ENCODE measurements at regions not wholly inside any gene's neighbourhood (a gene's known extent, or its start where the extent isn't known, plus 50 kb on each side); places are given as distances from the start of the nearest gene placed in this dataset.
A peak's percentile ranks its signal among the peaks of the same experiment; 100 is the strongest.

DNA sequence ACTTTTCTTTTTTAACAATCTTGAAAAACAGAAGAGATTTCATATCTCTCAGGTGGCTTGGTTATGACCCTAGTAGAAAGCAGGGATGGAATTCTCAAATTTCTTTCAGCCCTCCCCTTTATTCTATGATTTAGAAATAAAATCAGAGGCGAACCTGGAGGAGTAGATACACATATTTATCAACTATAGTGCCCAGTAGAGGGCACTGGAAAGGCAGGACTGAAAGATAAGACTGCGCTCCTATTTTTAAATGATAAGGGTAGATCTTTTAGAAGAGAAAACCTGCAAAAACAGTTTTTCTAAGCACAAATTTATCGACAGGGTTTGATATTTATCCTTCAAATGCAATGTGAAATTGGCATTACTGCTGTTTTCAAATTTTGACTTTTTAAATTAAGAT lies 1296.6 kb downstream of the EPHA7 start:
- peak; percentile 13 for DNase-seq (ENCODE audit: low read depth)
- TF ChIP-seq, protein P1, sequence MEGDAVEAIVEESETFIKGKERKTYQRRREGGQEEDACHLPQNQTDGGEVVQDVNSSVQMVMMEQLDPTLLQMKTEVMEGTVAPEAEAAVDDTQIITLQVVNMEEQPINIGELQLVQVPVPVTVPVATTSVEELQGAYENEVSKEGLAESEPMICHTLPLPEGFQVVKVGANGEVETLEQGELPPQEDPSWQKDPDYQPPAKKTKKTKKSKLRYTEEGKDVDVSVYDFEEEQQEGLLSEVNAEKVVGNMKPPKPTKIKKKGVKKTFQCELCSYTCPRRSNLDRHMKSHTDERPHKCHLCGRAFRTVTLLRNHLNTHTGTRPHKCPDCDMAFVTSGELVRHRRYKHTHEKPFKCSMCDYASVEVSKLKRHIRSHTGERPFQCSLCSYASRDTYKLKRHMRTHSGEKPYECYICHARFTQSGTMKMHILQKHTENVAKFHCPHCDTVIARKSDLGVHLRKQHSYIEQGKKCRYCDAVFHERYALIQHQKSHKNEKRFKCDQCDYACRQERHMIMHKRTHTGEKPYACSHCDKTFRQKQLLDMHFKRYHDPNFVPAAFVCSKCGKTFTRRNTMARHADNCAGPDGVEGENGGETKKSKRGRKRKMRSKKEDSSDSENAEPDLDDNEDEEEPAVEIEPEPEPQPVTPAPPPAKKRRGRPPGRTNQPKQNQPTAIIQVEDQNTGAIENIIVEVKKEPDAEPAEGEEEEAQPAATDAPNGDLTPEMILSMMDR (conservative IDR thresholded peaks at IDR 0.05; ENCODE audit: low read depth, low read length), result peak; percentile 25
- no peak overlapping the region for H3K4me3 ChIP-seq (ENCODE audit: low read depth, low read length)

DNA sequence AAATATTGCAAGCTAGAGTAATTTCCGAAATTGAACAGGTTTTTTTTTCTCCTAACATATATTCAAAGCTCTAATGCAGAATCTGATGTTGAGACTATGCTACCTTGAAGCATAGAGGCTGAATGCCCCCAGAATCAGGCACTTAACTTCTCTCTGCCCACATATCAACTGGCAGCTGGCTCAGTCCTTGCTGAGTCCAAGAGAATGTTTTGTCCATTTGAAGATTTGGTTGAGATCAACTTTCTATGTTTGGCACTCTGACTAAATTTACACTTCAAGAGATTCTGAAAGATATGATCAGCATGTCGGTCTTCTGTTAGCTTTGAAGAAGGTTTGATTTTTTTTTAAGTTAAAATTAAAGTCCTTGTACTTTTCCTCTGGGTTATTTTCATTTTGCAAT lies 1298.1 kb downstream of the EPHA7 start:
- H3K4me3 ChIP-seq (ENCODE audit: low read depth, low read length), result no peak overlapping the region
- TF ChIP-seq, protein P1 (conservative IDR thresholded peaks at IDR 0.05; ENCODE audit: low read depth, low read length), result no peak
- DNase-seq (ENCODE audit: low read depth), result no peak

- TF ChIP-seq, protein P1 (conservative IDR thresholded peaks at IDR 0.05; ENCODE audit: low read depth, low read length), result no peak
- no peak overlapping the region for H3K4me3 ChIP-seq (ENCODE audit: low read depth, low read length)
- DNase-seq (ENCODE audit: low read depth), result no peak
These were observed 1301.6 kb downstream of the EPHA7 start for GRCh38 chr6:92117800-92118199.

GRCh38 chr6:92114797-92115196 lies 1304.6 kb downstream of the EPHA7 start:
- TF ChIP-seq, protein P1 (conservative IDR thresholded peaks at IDR 0.05; ENCODE audit: low read depth, low read length), result no peak
- DNase-seq (ENCODE audit: low read depth), result no peak
- H3K4me3 ChIP-seq (ENCODE audit: low read depth, low read length), result no peak overlapping the region

DNA sequence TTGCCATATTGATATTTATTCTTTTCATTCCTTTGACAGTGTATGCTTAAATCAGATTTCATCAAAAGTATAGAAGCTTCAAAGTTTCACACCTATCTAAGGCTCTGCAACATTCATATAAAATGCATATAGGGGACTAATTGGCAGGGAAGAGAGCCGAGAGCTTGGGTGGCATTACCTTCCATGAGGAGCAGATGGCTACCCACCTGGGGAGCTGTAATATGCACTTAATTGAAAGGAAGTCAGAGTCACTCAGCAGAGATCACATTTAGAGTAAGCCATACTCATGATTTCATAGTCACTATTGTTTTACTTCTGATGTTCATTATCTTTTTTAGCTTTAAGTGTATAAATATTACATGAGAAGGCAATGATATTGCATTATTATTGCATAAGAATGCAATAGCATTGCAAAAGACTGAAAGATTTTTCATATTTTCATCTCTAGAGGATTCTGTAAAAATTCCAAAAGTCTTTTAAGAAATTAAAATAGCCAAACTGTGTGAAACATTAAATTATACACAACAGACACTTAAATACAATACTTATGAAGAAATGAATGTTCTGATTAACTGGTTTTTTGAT lies 1305.2 kb downstream of the EPHA7 start:
- TF ChIP-seq, protein P1 (conservative IDR thresholded peaks at IDR 0.05; ENCODE audit: low read depth, low read length), result no peak
- no peak for DNase-seq (ENCODE audit: low read depth)
- no peak overlapping the region for H3K4me3 ChIP-seq (ENCODE audit: low read depth, low read length)

- TF ChIP-seq, protein P1 (conservative IDR thresholded peaks at IDR 0.05; ENCODE audit: low read depth, low read length), result no peak
- no peak for DNase-seq (ENCODE audit: low read depth)
- no peak overlapping the region for H3K4me3 ChIP-seq (ENCODE audit: low read depth, low read length)
These were observed 1308.0 kb downstream of the EPHA7 start for GRCh38 chr6:92111386-92111785.

DNA sequence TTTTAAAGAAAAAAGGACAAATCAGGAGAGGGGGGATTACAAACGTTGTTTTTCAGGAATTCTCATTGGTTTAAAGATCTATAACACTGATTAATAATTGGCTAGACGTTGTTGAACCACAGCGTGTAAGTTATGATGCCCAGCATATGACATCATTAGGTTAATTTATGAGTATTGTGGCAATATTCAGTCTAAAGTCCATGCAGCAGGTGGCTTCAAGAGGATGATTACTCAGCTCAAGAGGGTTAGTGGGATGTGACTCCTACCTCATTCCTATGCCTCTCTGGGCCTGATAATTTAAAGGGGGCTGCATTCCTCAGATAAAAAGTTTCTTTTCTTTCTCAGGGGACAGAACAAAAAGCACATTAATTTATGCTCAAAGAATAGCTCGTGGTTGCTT lies 1309.0 kb downstream of the EPHA7 start:
- no peak overlapping the region for H3K4me3 ChIP-seq (ENCODE audit: low read depth, low read length)
- TF ChIP-seq, protein P1 (conservative IDR thresholded peaks at IDR 0.05; ENCODE audit: low read depth, low read length), result no peak
- no peak for DNase-seq (ENCODE audit: low read depth)
